ENCODE measurements at regions not wholly inside any gene's neighbourhood (a gene's known extent, or its start where the extent isn't known, plus 50 kb on each side); places are given as distances from the start of the nearest gene placed in this dataset.

- Histone ChIP-seq H3K9me3 (ENCODE audit: control extremely low read depth in 1 of 3, control insufficient read depth in 2 of 3, insufficient read depth in 1 of 3, low read length in 2 of 3) (no peaks in the 10 kb centered on the region), H3K27ac (ENCODE audit: low read length in 2 of 2) (no peak overlapping the region), H3K4me1 (ENCODE audit: control insufficient read depth in 2 of 2, insufficient read depth in 2 of 2, low read length in 2 of 2) (no peaks in the 10 kb centered on the region), H3K79me2 (ENCODE audit: control insufficient read depth, insufficient read depth, low read length) (no peaks in the 10 kb centered on the region), H3K27me3 (replicated peaks in 1 of 4; ENCODE audit: control extremely low read depth in 1 of 4, control insufficient read depth in 3 of 4, insufficient read depth in 4 of 4, low read length in 3 of 4) (no peaks in the 10 kb centered on the region), H2AFZ (ENCODE audit: insufficient read depth, low read depth, low read length, poor library complexity, severe bottlenecking) (no peak overlapping the region), H3K36me3 (replicated peaks in 1 of 2; ENCODE audit: control extremely low read depth in 1 of 2, control insufficient read depth in 1 of 2, extremely low read depth in 1 of 2, insufficient read depth in 2 of 2, low read length in 1 of 2) (no peaks in the 10 kb centered on the region), H4K20me1 (ENCODE audit: control insufficient read depth, insufficient read depth, low read length, poor library complexity, severe bottlenecking) (no peaks in the 10 kb centered on the region), H3K4me3 (ENCODE audit: control extremely low read depth in 1 of 5, extremely low read depth in 1 of 5, insufficient read depth in 1 of 5, low read depth in 2 of 5, low read length in 4 of 5) (no peak overlapping the region), H3K4me2 (replicated peaks; ENCODE audit: low read depth, low read length, poor library complexity, severe bottlenecking) (no peak overlapping the region), H3K9ac (ENCODE audit: low read length) (no peak overlapping the region)
- Mint-ChIP-seq H3K9me3 (ENCODE audit: insufficient read depth) (no peaks in the 10 kb centered on the region), H3K4me3 (no peak overlapping the region), H3K4me1 (no peaks in the 10 kb centered on the region), H3K27ac (no peak overlapping the region), H3K27me3 (peaks cover 23% of the 10 kb centered on the region)
- ATAC-seq (ENCODE audit: low read depth) (no peak), DNase-seq (no peak)
- intact Hi-C loops (cut with micrococcal nuclease) = no loop called here
- TF ChIP-seq, protein P1, sequence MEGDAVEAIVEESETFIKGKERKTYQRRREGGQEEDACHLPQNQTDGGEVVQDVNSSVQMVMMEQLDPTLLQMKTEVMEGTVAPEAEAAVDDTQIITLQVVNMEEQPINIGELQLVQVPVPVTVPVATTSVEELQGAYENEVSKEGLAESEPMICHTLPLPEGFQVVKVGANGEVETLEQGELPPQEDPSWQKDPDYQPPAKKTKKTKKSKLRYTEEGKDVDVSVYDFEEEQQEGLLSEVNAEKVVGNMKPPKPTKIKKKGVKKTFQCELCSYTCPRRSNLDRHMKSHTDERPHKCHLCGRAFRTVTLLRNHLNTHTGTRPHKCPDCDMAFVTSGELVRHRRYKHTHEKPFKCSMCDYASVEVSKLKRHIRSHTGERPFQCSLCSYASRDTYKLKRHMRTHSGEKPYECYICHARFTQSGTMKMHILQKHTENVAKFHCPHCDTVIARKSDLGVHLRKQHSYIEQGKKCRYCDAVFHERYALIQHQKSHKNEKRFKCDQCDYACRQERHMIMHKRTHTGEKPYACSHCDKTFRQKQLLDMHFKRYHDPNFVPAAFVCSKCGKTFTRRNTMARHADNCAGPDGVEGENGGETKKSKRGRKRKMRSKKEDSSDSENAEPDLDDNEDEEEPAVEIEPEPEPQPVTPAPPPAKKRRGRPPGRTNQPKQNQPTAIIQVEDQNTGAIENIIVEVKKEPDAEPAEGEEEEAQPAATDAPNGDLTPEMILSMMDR (IDR thresholded peaks at IDR 0.05) = no peak
- no peak for TF ChIP-seq EZH2 (IDR thresholded peaks at IDR 0.05; ENCODE audit: borderline replicate concordance, insufficient read depth, low read depth, low read length, poor library complexity, severe bottlenecking)
- ChIA-PET CTCF (no interaction called here), POLR2A (no interaction called here)
- no CpG with 5 or more reads among the region's 3 CpGs for WGBS (ENCODE audit: insufficient coverage)
These were observed 346.8 kb downstream of the STK39 start for GRCh38 chr2:167900435-167901114.

DNA sequence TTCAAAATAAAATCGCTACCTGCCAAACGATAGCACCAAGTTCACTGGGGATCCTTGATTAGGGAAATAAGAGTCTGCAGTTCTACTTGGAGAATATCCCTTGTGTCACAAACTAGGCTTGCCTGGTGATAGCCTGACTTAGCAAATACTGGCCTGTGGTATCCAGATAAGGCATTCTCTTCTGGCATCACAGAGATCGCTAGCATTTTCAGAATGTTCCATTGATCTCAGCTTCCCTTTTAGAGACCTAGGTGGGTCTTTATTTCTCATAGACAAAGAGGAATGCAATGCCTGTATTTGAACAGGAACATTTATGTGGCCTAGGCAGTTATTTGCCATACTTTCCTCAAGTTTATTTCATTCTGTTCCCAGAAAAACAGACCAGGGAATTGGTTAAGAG, 349.1 kb downstream of the STK39 start:
- no peak overlapping the region for H3K9ac ChIP-seq (ENCODE audit: low read length)
- POLR2A ChIA-PET = no interaction called here
- H3K4me2 ChIP-seq (replicated peaks; ENCODE audit: low read depth, low read length, poor library complexity, severe bottlenecking) = no peak overlapping the region
- H3K4me3 ChIP-seq (ENCODE audit: control extremely low read depth in 1 of 5, extremely low read depth in 1 of 5, insufficient read depth in 1 of 5, low read depth in 2 of 5, low read length in 4 of 5) = no peak overlapping the region
- H3K4me1 Mint-ChIP-seq = no peaks in the 10 kb centered on the region
- no peak overlapping the region for H3K4me3 Mint-ChIP-seq
- H3K27me3 ChIP-seq (replicated peaks in 1 of 4; ENCODE audit: control extremely low read depth in 1 of 4, control insufficient read depth in 3 of 4, insufficient read depth in 4 of 4, low read length in 3 of 4) = no peaks in the 10 kb centered on the region
- peaks cover 15% of the 10 kb centered on the region for H3K27me3 Mint-ChIP-seq
- H3K79me2 ChIP-seq (ENCODE audit: control insufficient read depth, insufficient read depth, low read length) = no peaks in the 10 kb centered on the region
- H3K9me3 ChIP-seq (ENCODE audit: control extremely low read depth in 1 of 3, control insufficient read depth in 2 of 3, insufficient read depth in 1 of 3, low read length in 2 of 3) = no peaks in the 10 kb centered on the region
- no peak for DNase-seq
- H3K36me3 ChIP-seq (replicated peaks in 1 of 2; ENCODE audit: control extremely low read depth in 1 of 2, control insufficient read depth in 1 of 2, extremely low read depth in 1 of 2, insufficient read depth in 2 of 2, low read length in 1 of 2) = no peaks in the 10 kb centered on the region
- no peak overlapping the region for H3K27ac Mint-ChIP-seq
- TF ChIP-seq, protein P1 (IDR thresholded peaks at IDR 0.05) = no peak
- TF ChIP-seq EZH2 (IDR thresholded peaks at IDR 0.05; ENCODE audit: borderline replicate concordance, insufficient read depth, low read depth, low read length, poor library complexity, severe bottlenecking) = no peak
- no peak overlapping the region for H2AFZ ChIP-seq (ENCODE audit: insufficient read depth, low read depth, low read length, poor library complexity, severe bottlenecking)
- H3K4me1 ChIP-seq (ENCODE audit: control insufficient read depth in 2 of 2, insufficient read depth in 2 of 2, low read length in 2 of 2) = no peaks in the 10 kb centered on the region
- no peaks in the 10 kb centered on the region for H3K9me3 Mint-ChIP-seq (ENCODE audit: insufficient read depth)
- WGBS (ENCODE audit: insufficient coverage) = 92% methylated on average over 2 of the region's 3 CpGs
- H3K27ac ChIP-seq (ENCODE audit: low read length in 2 of 2) = no peak overlapping the region
- no peaks in the 10 kb centered on the region for H4K20me1 ChIP-seq (ENCODE audit: control insufficient read depth, insufficient read depth, low read length, poor library complexity, severe bottlenecking)
- no peak for ATAC-seq (ENCODE audit: low read depth)
- CTCF ChIA-PET = no interaction called here
- intact Hi-C loops (cut with micrococcal nuclease) = no loop called here
